GM23248 (cell line): ENCODE measurements at regions not wholly inside any gene's neighbourhood (a gene's known extent, or its start where the extent isn't known, plus 50 kb on each side); places are given as distances from the start of the nearest gene placed in this dataset.

Source experiments
- DNase-seq: peaks from one replicate; pipeline ENCODE4 v3.0.0-alpha.2; 2015
- H2AFZ ChIP-seq: fragments of 200-600 bp; sonication (generic); 2 replicates; pipeline ENCODE4 v1.6.1; 2016; ENCODE audit warnings: antibody characterized with exemption
- H3F3A ChIP-seq: fragments of 200-600 bp; sonication (generic); 2 replicates; pipeline ENCODE4 v1.6.1; 2016; ENCODE audit warnings: mild to moderate bottlenecking, antibody characterized with exemption, mixed run types; ENCODE audit not compliant: insufficient read depth
- H3K27ac ChIP-seq: fragments of 200-600 bp; sonication (generic); 2 replicates; pipeline ENCODE4 v1.5.1; 2016; ENCODE audit warnings: mild to moderate bottlenecking
- H3K27me3 ChIP-seq: fragments of 200-600 bp; sonication (generic); replicated peaks from 2 replicates; pipeline ENCODE4 v1.6.1; 2016; ENCODE audit warnings: mild to moderate bottlenecking; ENCODE audit not compliant: insufficient read depth
- H3K36me3 ChIP-seq: fragments of 200-600 bp; sonication (generic); 2 replicates; pipeline ENCODE4 v1.6.1; 2016; ENCODE audit warnings: low read depth, mild to moderate bottlenecking
- H3K4me1 ChIP-seq: fragments of 200-600 bp; sonication (generic); 2 replicates; pipeline ENCODE4 v1.6.1; 2016; ENCODE audit warnings: mild to moderate bottlenecking; ENCODE audit not compliant: insufficient read depth
- H3K4me2 ChIP-seq: fragments of 200-600 bp; sonication (generic); one replicate; pipeline ENCODE4 v1.6.1; 2016; ENCODE audit warnings: mild to moderate bottlenecking; ENCODE audit not compliant: unreplicated experiment
- H3K4me3 ChIP-seq: fragments of 200-600 bp; sonication (generic); 2 replicates; pipeline ENCODE4 v1.5.1; 2016; ENCODE audit warnings: mild to moderate bottlenecking
- H3K79me2 ChIP-seq: fragments of 200-600 bp; sonication (generic); 2 replicates; pipeline ENCODE4 v1.6.1; 2016; ENCODE audit warnings: mild to moderate bottlenecking; ENCODE audit not compliant: insufficient read depth
- H3K9ac ChIP-seq: fragments of 200-600 bp; sonication (generic); 2 replicates; pipeline ENCODE4 v1.6.1; 2016; ENCODE audit warnings: mild to moderate bottlenecking
- H3K9me2 ChIP-seq: fragments of 200-600 bp; sonication (generic); 2 replicates; pipeline ENCODE4 v1.6.1; 2016; ENCODE audit warnings: mixed run types, mild to moderate bottlenecking, moderate library complexity; ENCODE audit not compliant: insufficient read depth
- H3K9me3 ChIP-seq: fragments of 200-600 bp; sonication (generic); one replicate; pipeline ENCODE4 v1.6.1; 2017; ENCODE audit warnings: low read depth
- H4K20me1 ChIP-seq: fragments of 200-600 bp; sonication (generic); 2 replicates; pipeline ENCODE4 v1.6.0; 2016; ENCODE audit not compliant: insufficient read depth
- EZH2 ChIP-seq: fragments of 200-600 bp; sonication (generic); IDR thresholded peaks from 2 replicates; pipeline ENCODE4 v1.6.1; 2018; ENCODE audit warnings: antibody characterized with exemption, mild to moderate bottlenecking; ENCODE audit not compliant: insufficient read depth, poor library complexity, severe bottlenecking
- EZH2phosphoT487 ChIP-seq: fragments of 200-600 bp; sonication (generic); IDR thresholded peaks from 2 replicates; pipeline ENCODE4 v1.6.1; 2018; ENCODE audit warnings: antibody characterized with exemption, moderate library complexity, mild to moderate bottlenecking, low read depth; ENCODE audit not compliant: insufficient read depth
- WGBS, 2 experiments: methylation state at CpG; one replicate each; pipeline ENCODE4 v1.1.6; 2015 to 2017; ENCODE audit warnings: low lambda C conversion rate in 2 of 2, low coverage in 1 of 2; ENCODE audit errors: missing lambda C conversion rate in 2 of 2; 5-methylcytosine and 5-hydroxymethylcytosine counted together
- in situ Hi-C: fragments of 300-500 bp; cut with MboI; formaldehyde crosslinking; loops from 2 replicates; pipeline ENCODE4 v1.15.0; 2020

GRCh38 chr18:56455141-56455540, 183.3 kb downstream of the TXNL1 start:
- H3K79me2 ChIP-seq: no peaks in the 10 kb centered on the region
- in situ Hi-C loops: no loop called here
- no peaks in the 10 kb centered on the region for H3K36me3 ChIP-seq
- no peak overlapping the region for H3K27ac ChIP-seq
- no peaks in the 10 kb centered on the region for H4K20me1 ChIP-seq
- no peak overlapping the region for H3K4me2 ChIP-seq
- no peak overlapping the region for H2AFZ ChIP-seq
- DNase-seq: no peak
- TF ChIP-seq EZH2 (no peak), EZH2phosphoT487 (no peak)
- WGBS, 2 experiments: 96 to 98% methylated on average over 2 of the region's 2 CpGs
- H3K27me3 ChIP-seq: peaks cover 12% of the 10 kb centered on the region
- H3K4me3 ChIP-seq: no peak overlapping the region
- no peaks in the 10 kb centered on the region for H3K4me1 ChIP-seq
- no peaks in the 10 kb centered on the region for H3K9me2 ChIP-seq
- H3F3A ChIP-seq: no peaks in the 10 kb centered on the region
- no peaks in the 10 kb centered on the region for H3K9me3 ChIP-seq
- no peak overlapping the region for H3K9ac ChIP-seq

DNA sequence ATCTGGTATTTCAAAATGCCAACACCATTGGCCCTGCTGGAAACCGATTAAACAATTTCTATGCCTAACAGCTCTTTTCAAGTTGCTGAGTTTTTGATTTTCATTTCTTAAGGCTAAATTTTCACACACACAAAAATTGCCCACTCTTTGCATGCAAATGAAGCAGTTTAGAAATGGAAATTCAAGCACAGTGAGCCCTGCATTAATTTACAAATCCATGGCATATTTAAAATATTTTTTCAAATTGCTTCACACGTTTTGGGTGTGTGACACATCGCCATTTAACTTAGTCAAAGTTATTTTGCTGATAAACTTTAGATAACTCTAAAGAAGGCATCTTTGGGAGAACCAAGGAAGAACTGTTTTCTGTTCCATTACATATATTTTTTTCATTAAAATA, 184.8 kb downstream of the TXNL1 start:
- Histone ChIP-seq H3K9me3 (no peaks in the 10 kb centered on the region), H3K9me2 (no peaks in the 10 kb centered on the region)
- in situ Hi-C loops: no loop called here

GRCh38 chr18:56451188-56451587, 187.2 kb downstream of the TXNL1 start:
- Histone ChIP-seq H3K36me3 (no peaks in the 10 kb centered on the region), H3K9me3 (no peaks in the 10 kb centered on the region), H3K27me3 (peaks cover 2% of the 10 kb centered on the region), H3F3A (no peaks in the 10 kb centered on the region), H3K79me2 (no peaks in the 10 kb centered on the region), H3K4me3 (no peak overlapping the region), H3K9ac (no peak overlapping the region), H3K4me2 (no peak overlapping the region), H3K9me2 (no peaks in the 10 kb centered on the region), H3K4me1 (no peaks in the 10 kb centered on the region), H3K27ac (no peak overlapping the region), H2AFZ (no peak overlapping the region), H4K20me1 (no peaks in the 10 kb centered on the region)
- in situ Hi-C loops: no loop called here
- peak; percentile 31 for DNase-seq
- no peak for TF ChIP-seq EZH2
- TF ChIP-seq EZH2phosphoT487: no peak
- 50 to 77% methylated on average over 1 of the region's 1 CpG for WGBS, 2 experiments

More for the DNA sequence above, 184.8 kb downstream of the TXNL1 start:
- Histone ChIP-seq H2AFZ (no peak overlapping the region), H3K79me2 (no peaks in the 10 kb centered on the region), H3K4me1 (no peaks in the 10 kb centered on the region), H4K20me1 (no peaks in the 10 kb centered on the region), H3F3A (no peaks in the 10 kb centered on the region), H3K9ac (no peak overlapping the region), H3K27me3 (peaks cover 12% of the 10 kb centered on the region), H3K27ac (no peak overlapping the region), H3K36me3 (no peaks in the 10 kb centered on the region), H3K4me3 (no peak overlapping the region), H3K4me2 (no peak overlapping the region)
- WGBS, 2 experiments: 77 to 78% methylated on average over 3 of the region's 3 CpGs
- TF ChIP-seq EZH2phosphoT487: no peak
- TF ChIP-seq EZH2: no peak
- DNase-seq: no peak

- Histone ChIP-seq H3K4me3 (no peak overlapping the region), H3K9me3 (no peaks in the 10 kb centered on the region), H2AFZ (no peak overlapping the region), H4K20me1 (no peaks in the 10 kb centered on the region), H3K4me1 (no peaks in the 10 kb centered on the region), H3K79me2 (no peaks in the 10 kb centered on the region), H3F3A (no peaks in the 10 kb centered on the region), H3K27ac (no peak overlapping the region), H3K9me2 (no peaks in the 10 kb centered on the region), H3K36me3 (no peaks in the 10 kb centered on the region), H3K4me2 (no peak overlapping the region), H3K9ac (no peak overlapping the region), H3K27me3 (no peaks in the 10 kb centered on the region)
- DNase-seq: no peak
- 84 to 87% methylated on average over 5 of the region's 5 CpGs for WGBS, 2 experiments
- TF ChIP-seq EZH2phosphoT487: no peak
- no peak for TF ChIP-seq EZH2
- in situ Hi-C loops: no loop called here
These were observed 189.6 kb downstream of the TXNL1 start for GRCh38 chr18:56448751-56449150.

- DNase-seq: no peak
- Histone ChIP-seq H3K27me3 (no peaks in the 10 kb centered on the region), H3K4me3 (no peak overlapping the region), H3F3A (no peaks in the 10 kb centered on the region), H4K20me1 (no peaks in the 10 kb centered on the region), H3K9me3 (no peaks in the 10 kb centered on the region), H3K27ac (no peak overlapping the region), H3K9ac (no peak overlapping the region), H3K4me2 (no peak overlapping the region), H3K79me2 (no peaks in the 10 kb centered on the region), H3K4me1 (no peaks in the 10 kb centered on the region), H2AFZ (no peak overlapping the region), H3K36me3 (no peaks in the 10 kb centered on the region), H3K9me2 (no peaks in the 10 kb centered on the region)
- TF ChIP-seq EZH2: no peak
- no peak for TF ChIP-seq EZH2phosphoT487
- in situ Hi-C loops: no loop called here
- 80 to 84% methylated on average over 6 of the region's 6 CpGs for WGBS, 2 experiments
These were observed 193.0 kb downstream of the TXNL1 start for GRCh38 chr18:56445422-56445821.
